ENCODE measurements at regions not wholly inside any gene's neighbourhood (a gene's known extent, or its start where the extent isn't known, plus 50 kb on each side); places are given as distances from the start of the nearest gene placed in this dataset.
A peak's percentile ranks its signal among the peaks of the same experiment; 100 is the strongest.

- no peak for DNase-seq (ENCODE audit: low spot score)
Observed at GRCh38 chr5:174287761-174288160, 242.3 kb downstream of the NSG2 start.

- no peak for DNase-seq (ENCODE audit: low spot score)
Observed at GRCh38 chr5:174288439-174288838, 242.9 kb downstream of the NSG2 start.

- no peak for DNase-seq (ENCODE audit: low spot score)
Observed at GRCh38 chr5:174291162-174291561, 245.7 kb downstream of the NSG2 start.

- DNase-seq (ENCODE audit: low spot score), result no peak
Observed at GRCh38 chr5:174292348-174292747, 246.8 kb downstream of the NSG2 start.

- DNase-seq (ENCODE audit: low spot score), result no peak
Observed at GRCh38 chr5:174293006-174293405, 247.5 kb downstream of the NSG2 start.

- no peak for DNase-seq (ENCODE audit: low spot score)
Observed at GRCh38 chr5:174293481-174293880, 248.0 kb downstream of the NSG2 start.

- DNase-seq (ENCODE audit: low spot score), result no peak
Observed at GRCh38 chr5:174294891-174295620, 249.6 kb downstream of the NSG2 start.

- no peak for DNase-seq (ENCODE audit: low spot score)
Observed at GRCh38 chr5:174295702-174296436, 250.4 kb downstream of the NSG2 start.

- no peak for DNase-seq (ENCODE audit: low spot score)
Observed at GRCh38 chr5:174300118-174300940, 254.8 kb downstream of the NSG2 start.

- DNase-seq (ENCODE audit: low spot score), result peak; percentile 84
Observed at GRCh38 chr5:174300941-174301761, 255.6 kb downstream of the NSG2 start.

- no peak for DNase-seq (ENCODE audit: low spot score)
Observed at GRCh38 chr5:174301848-174302625, 256.5 kb downstream of the NSG2 start.

GRCh38 chr5:174303035-174303434 lies 257.5 kb downstream of the NSG2 start:
- peak; percentile 56 for DNase-seq (ENCODE audit: low spot score)

GRCh38 chr5:174303437-174304045 lies 258.0 kb downstream of the NSG2 start:
- DNase-seq (ENCODE audit: low spot score), result no peak

GRCh38 chr5:174305241-174305681 lies 259.8 kb downstream of the NSG2 start:
- DNase-seq (ENCODE audit: low spot score), result no peak

- DNase-seq (ENCODE audit: low spot score), result no peak
Observed at GRCh38 chr5:174306345-174307030, 261.0 kb downstream of the NSG2 start.

GRCh38 chr5:174307031-174307408 lies 261.5 kb downstream of the NSG2 start:
- no peak for DNase-seq (ENCODE audit: low spot score)

GRCh38 chr5:174307656-174308271 lies 262.3 kb downstream of the NSG2 start:
- DNase-seq (ENCODE audit: low spot score), result no peak

- DNase-seq (ENCODE audit: low spot score), result no peak
Observed at GRCh38 chr5:174309131-174309795, 263.8 kb downstream of the NSG2 start.

Measured in SK-N-DZ (cell line).